Testis (tissue), 2 donors: ENCODE measurements at regions not wholly inside any gene's neighbourhood (a gene's known extent, or its start where the extent isn't known, plus 50 kb on each side); places are given as distances from the start of the nearest gene placed in this dataset.

Source experiments
- CTCF ChIP-seq, 3 experiments: fragments of 450-650 bp in 2 of 3; fragments of 200-600 bp in 1 of 3; sonication (generic) in 1 of 3; IDR thresholded peaks; one replicate each; pipeline ENCODE4 v1.5.1; 2016 to 2019; ENCODE audit warnings: antibody characterized with exemption in 3 of 3, mild to moderate bottlenecking in 2 of 3, moderate library complexity in 1 of 3
- POLR2A ChIP-seq: fragments of 450-650 bp; IDR thresholded peaks from one replicate; pipeline ENCODE4 v1.6.1; 2017; ENCODE audit warnings: antibody characterized with exemption, mild to moderate bottlenecking, moderate library complexity

- TF ChIP-seq CTCF (IDR thresholded peaks at IDR 0.05) (no peak), POLR2A (no peak)
These were observed 236.7 kb downstream of the FAT4 start for GRCh38 chr4:125551466-125551865.
